Endothelial cell (in vitro differentiated cells): ENCODE measurements at regions not wholly inside any gene's neighbourhood (a gene's known extent, or its start where the extent isn't known, plus 50 kb on each side); places are given as distances from the start of the nearest gene placed in this dataset.

Experiments used
- DNase-seq: peaks from one replicate; pipeline ENCODE4 v3.0.0; 2021; ENCODE audit warnings: low spot score
- H3K27ac Mint-ChIP-seq: one replicate; pipeline ENCODE4 v1.8.0; 2021; ENCODE audit warnings: mixed read lengths, inconsistent platforms; ENCODE audit not compliant: unreplicated experiment
- H3K27me3 Mint-ChIP-seq: one replicate; pipeline ENCODE4 v1.8.0; 2021; ENCODE audit warnings: mild to moderate bottlenecking, moderate library complexity, mixed read lengths, inconsistent platforms; ENCODE audit not compliant: unreplicated experiment
- H3K36me3 Mint-ChIP-seq: one replicate; pipeline ENCODE4 v1.8.0; 2021; ENCODE audit warnings: mild to moderate bottlenecking, low read depth, mixed read lengths, inconsistent platforms; ENCODE audit not compliant: unreplicated experiment
- H3K4me1 Mint-ChIP-seq: one replicate; pipeline ENCODE4 v1.8.0; 2021; ENCODE audit warnings: mild to moderate bottlenecking, mixed read lengths, inconsistent platforms; ENCODE audit not compliant: unreplicated experiment
- H3K4me3 Mint-ChIP-seq: one replicate; pipeline ENCODE4 v1.8.0; 2021; ENCODE audit warnings: mild to moderate bottlenecking, mixed read lengths, inconsistent platforms; ENCODE audit not compliant: unreplicated experiment
- H3K9me3 Mint-ChIP-seq: one replicate; pipeline ENCODE4 v1.8.0; 2021; ENCODE audit warnings: mixed read lengths, inconsistent platforms; ENCODE audit not compliant: unreplicated experiment
- CTCF ChIP-seq: fragments of 200-600 bp; sonication (generic); IDR thresholded peaks from one replicate; pipeline ENCODE4 v1.5.0; 2021; ENCODE audit warnings: antibody characterized with exemption; ENCODE audit not compliant: unreplicated experiment

GRCh38 chr2:45172760-45173392 is 163.6 kb upstream of the SIX2 start:
- TF ChIP-seq CTCF: no peak
- DNase-seq: no peak
- peaks cover 11% of the 10 kb centered on the region for H3K4me1 Mint-ChIP-seq
- no peak overlapping the region for H3K27ac Mint-ChIP-seq
- peaks cover 5% of the 10 kb centered on the region for H3K27me3 Mint-ChIP-seq
- no peak overlapping the region for H3K4me3 Mint-ChIP-seq
- no peaks in the 10 kb centered on the region for H3K9me3 Mint-ChIP-seq
- no peaks in the 10 kb centered on the region for H3K36me3 Mint-ChIP-seq

GRCh38 chr2:45172142-45172541 is 162.9 kb upstream of the SIX2 start:
- Mint-ChIP-seq H3K36me3 (no peaks in the 10 kb centered on the region), H3K9me3 (no peaks in the 10 kb centered on the region), H3K27ac (no peak overlapping the region), H3K4me1 (peaks cover 11% of the 10 kb centered on the region), H3K4me3 (no peak overlapping the region), H3K27me3 (peaks cover 5% of the 10 kb centered on the region)
- no peak for DNase-seq
- TF ChIP-seq CTCF: no peak

- no peaks in the 10 kb centered on the region for H3K36me3 Mint-ChIP-seq
- H3K27me3 Mint-ChIP-seq: peaks cover 5% of the 10 kb centered on the region
- DNase-seq: no peak
- H3K9me3 Mint-ChIP-seq: no peaks in the 10 kb centered on the region
- no peak overlapping the region for H3K27ac Mint-ChIP-seq
- no peak overlapping the region for H3K4me3 Mint-ChIP-seq
- H3K4me1 Mint-ChIP-seq: peaks cover 11% of the 10 kb centered on the region
- no peak for TF ChIP-seq CTCF
Observed at GRCh38 chr2:45171136-45171501, 161.9 kb upstream of the SIX2 start.

- Mint-ChIP-seq H3K27ac (no peak overlapping the region), H3K36me3 (no peaks in the 10 kb centered on the region), H3K9me3 (no peaks in the 10 kb centered on the region), H3K4me1 (peaks cover 11% of the 10 kb centered on the region), H3K4me3 (peak overlapping the region; percentile 65), H3K27me3 (peaks cover 5% of the 10 kb centered on the region)
- no peak for TF ChIP-seq CTCF
- DNase-seq: no peak
Observed at GRCh38 chr2:45170191-45171135, 161.2 kb upstream of the SIX2 start.
